HG03135 (cell line): ENCODE measurements at regions not wholly inside any gene's neighbourhood (a gene's known extent, or its start where the extent isn't known, plus 50 kb on each side); places are given as distances from the start of the nearest gene placed in this dataset.
"Not testable (repeated sequence)": the region's sequence is repeated elsewhere in the genome, so short reads cannot be mapped to it uniquely, and the experiment has no call there.

ENCODE experiments used
- ATAC-seq: cut with Tn5 transposase; IDR thresholded peaks from one replicate; pipeline ENCODE4 v1.9.1; 2021; ENCODE audit warnings: mild to moderate bottlenecking, moderate library complexity; ENCODE audit not compliant: unreplicated experiment

GRCh38 chr3:6612034-6612616, 248.8 kb upstream of the GRM7 start:
- no peak for ATAC-seq

DNA sequence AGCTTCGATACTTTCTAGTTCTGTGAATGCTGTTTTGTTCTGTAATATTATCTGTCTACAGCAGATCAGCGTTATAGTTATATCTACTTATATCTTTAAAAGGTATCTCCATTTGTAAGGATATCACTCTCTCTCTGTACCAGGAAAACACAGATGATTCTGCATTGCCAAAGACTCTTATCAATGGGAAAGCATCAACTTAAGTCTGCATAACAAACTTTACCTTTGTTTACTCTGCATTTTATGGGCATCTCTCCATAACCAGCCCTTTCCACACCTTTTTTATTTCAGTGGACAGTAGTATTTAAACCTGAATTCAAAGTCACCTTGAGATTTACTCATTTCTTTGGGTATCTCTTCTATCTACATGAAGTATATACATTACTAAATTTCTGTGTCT, 238.7 kb upstream of the GRM7 start:
- no peak for ATAC-seq

DNA sequence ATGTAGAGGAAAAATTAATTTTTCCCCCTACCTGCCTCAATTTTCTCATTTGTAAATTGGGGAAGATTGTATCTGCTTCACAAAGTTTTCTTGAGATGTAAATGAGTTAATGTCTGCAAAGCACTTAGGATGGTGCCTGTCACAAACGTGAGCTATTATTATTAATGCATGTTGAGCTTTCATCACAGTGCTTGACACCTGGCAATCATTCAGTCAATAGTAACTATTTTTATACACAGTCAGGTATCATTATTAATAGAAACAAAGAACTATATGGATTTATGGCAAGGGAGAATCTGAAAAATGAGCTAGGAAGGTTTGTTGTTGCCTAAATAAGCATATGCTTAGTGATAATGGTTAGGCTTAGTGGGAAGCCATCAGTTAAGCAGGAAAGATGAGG, 238.2 kb upstream of the GRM7 start:
- no peak for ATAC-seq

DNA sequence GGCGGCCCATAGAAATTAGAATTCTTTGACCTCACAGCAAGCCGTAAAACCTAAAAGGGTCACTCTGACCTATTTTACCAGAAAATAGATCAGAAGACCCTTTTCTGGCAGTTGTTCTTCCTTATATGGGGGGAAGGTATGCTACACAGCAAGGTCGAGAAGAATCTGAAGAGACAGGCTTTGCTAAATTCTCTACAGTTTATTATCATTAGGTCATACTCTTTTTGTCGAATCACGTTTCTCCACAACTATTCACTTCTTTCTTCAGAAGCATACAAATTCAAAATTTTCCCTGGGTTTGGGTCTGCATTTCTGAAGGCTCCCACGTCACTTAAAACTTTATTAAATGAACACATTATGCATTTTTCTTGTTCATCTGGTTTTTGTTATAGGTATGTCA, 229.5 kb upstream of the GRM7 start:
- no peak for ATAC-seq

DNA sequence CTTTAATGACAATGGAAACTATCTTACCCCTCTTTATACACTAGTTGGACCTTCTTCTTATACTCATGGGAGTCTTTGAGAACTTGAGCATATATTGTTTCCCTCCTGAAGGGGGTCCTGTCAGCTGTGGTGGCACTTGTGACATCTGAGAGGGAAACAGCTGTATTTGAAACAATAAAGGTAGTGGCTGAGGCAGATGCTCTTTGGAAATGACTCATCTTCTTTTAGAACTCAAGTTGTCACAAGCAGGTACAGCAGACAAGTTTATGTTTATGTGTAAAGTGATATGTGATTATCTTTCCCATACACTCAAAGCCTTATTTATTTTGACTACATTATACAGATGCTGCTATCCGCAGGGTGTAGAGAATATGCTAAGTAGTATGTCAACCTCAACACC, 220.0 kb upstream of the GRM7 start:
- ATAC-seq: no peak

- no peak for ATAC-seq
Observed at GRCh38 chr3:6644070-6644929, 216.6 kb upstream of the GRM7 start.

- no peak for ATAC-seq
Observed at GRCh38 chr3:6654670-6655069, 206.2 kb upstream of the GRM7 start.

- ATAC-seq: no peak
Observed at GRCh38 chr3:6655275-6655674, 205.6 kb upstream of the GRM7 start.

- ATAC-seq: no peak
Observed at GRCh38 chr3:6657591-6657990, 203.3 kb upstream of the GRM7 start.

- ATAC-seq: no peak
Observed at GRCh38 chr3:6667354-6667753, 193.6 kb upstream of the GRM7 start.

GRCh38 chr3:6671363-6671762, 189.6 kb upstream of the GRM7 start:
- ATAC-seq: no peak

- peak; percentile 46 for ATAC-seq
Observed at GRCh38 chr3:6679510-6679909, 181.4 kb upstream of the GRM7 start.

GRCh38 chr3:6680119-6680806, 180.7 kb upstream of the GRM7 start:
- ATAC-seq: peak; percentile 97

GRCh38 chr3:6697285-6697684, 163.6 kb upstream of the GRM7 start:
- no peak for ATAC-seq

DNA sequence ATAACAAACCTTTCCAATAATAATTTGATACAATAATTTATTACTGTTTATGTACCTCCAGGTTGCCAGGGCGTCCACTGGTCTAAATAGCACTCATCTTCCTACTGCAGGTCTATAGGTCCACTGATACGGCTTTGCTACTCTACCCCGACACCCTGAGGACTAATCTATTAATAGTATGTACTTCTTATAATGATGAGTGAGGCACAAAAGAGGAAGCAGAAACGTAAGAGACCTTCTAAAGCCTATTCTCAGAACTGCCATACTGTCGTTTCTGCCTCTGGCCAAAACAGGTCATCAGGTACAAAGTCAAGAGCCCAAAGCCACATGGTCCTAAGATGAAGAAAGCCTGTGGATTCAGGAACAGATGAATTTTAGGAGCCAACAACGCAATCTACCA, 163.2 kb upstream of the GRM7 start:
- no peak for ATAC-seq

DNA sequence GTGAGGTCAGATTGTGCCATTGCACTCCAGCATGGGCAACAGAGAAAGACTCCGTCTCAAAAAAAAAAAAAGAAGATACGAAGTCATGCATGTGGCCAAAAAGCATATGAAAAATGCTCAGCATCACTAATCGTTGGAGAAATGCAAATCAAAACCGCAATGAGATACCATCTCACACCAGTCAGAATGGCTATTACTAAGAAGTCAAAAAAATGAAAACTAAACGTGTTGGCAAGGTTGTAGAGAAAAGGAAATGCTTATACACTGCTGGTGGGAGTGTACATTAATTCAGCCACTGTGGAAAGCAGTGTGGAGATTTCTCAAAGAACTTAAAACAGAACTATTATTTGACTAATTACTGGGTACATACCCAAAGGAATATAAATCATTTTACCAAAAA, 156.1 kb upstream of the GRM7 start:
- not testable (repeated sequence) for ATAC-seq

GRCh38 chr3:6706777-6707176, 154.1 kb upstream of the GRM7 start:
- ATAC-seq: no peak

DNA sequence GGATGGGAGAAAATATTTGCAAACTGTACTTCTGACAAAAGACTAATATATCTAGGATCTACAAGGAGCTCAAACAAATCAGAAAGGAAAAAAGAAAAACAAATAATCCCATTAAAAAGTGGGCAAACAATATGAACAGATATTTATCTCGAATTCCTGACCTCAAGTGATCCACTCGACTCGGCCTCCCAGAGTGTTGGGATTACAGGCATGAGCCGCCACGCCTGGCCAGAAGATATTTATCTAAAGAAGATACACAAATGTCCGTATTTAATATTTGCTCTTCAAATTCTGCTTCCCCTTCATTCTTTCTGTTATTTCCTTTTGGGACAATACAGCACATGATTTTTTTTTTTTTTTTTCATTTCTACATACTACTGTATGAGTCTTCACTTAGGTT, 151.7 kb upstream of the GRM7 start:
- no peak for ATAC-seq

- ATAC-seq: no peak
Observed at GRCh38 chr3:6714962-6715361, 146.0 kb upstream of the GRM7 start.

DNA sequence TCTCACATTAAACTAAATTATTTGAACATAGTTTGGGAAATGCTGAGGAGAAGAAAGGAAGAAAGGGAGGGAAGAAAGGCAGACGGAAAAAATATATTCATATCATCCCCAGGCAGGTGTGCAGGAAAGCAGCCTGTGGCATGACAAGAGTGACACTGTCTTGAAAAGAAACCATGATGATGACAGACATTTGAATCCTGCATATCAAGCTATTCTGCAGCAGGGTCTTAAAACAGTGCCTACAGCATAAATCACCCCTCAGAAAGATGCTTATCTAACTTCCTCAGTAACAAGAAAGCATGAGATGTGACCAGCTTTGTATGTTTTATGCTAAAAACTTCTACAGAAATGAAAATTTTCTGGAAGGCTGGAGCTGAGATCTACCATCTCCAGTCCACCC, 144.5 kb upstream of the GRM7 start:
- ATAC-seq: no peak

GRCh38 chr3:6717026-6717943, 143.6 kb upstream of the GRM7 start:
- ATAC-seq: peak; percentile 97
